Stomach (tissue), 8 donors: ENCODE measurements at regions not wholly inside any gene's neighbourhood (a gene's known extent, or its start where the extent isn't known, plus 50 kb on each side); places are given as distances from the start of the nearest gene placed in this dataset.
"Not testable (repeated sequence)": the region's sequence is repeated elsewhere in the genome, so short reads cannot be mapped to it uniquely, and the experiment has no call there.

Experiments
- DNase-seq, 2 donors: peaks; one replicate each; pipeline versions ENCODE4 v3.0.0 to v3.0.0-alpha.2; 2013 to 2019
- H3K27ac ChIP-seq, 5 donors: fragments of 200-600 bp in 4 of 5; sonication (generic) in 4 of 5; one replicate each; pipeline ENCODE4 v1.5.1; 2013 to 2019; ENCODE audit warnings: mild to moderate bottlenecking in 1 of 5, moderate library complexity in 1 of 5
- H3K27me3 ChIP-seq, 3 donors: fragments of 200-600 bp; sonication (generic); one replicate each; pipeline ENCODE4 v1.5.1; 2017 to 2019; ENCODE audit warnings: mixed run types in 1 of 3
- H3K36me3 ChIP-seq, 4 donors: fragments of 200-600 bp; sonication (generic); 1 replicate in 3 of 4; 2 replicates in 1 of 4; pipeline ENCODE4 v1.5.1; 2016 to 2019
- H3K4me1 ChIP-seq, 4 donors: fragments of 200-600 bp; sonication (generic); one replicate each; pipeline ENCODE4 v1.5.1; 2016 to 2019
- H3K4me3 ChIP-seq, 4 donors: fragments of 200-600 bp; sonication (generic) in 3 of 4; one replicate each; pipeline ENCODE4 v1.5.1; 2016 to 2019; ENCODE audit warnings: mild to moderate bottlenecking in 1 of 4
- H3K9me3 ChIP-seq, 4 donors: fragments of 200-600 bp; sonication (generic); one replicate each; pipeline ENCODE4 v1.5.1; 2016 to 2019
- CTCF ChIP-seq, 7 experiments: fragments of 450-650 bp in 4 of 7; fragments of 200-600 bp in 3 of 7; sonication (generic) in 3 of 7; IDR thresholded peaks; one replicate each; pipeline ENCODE4 v1.5.1; 2016 to 2019; ENCODE audit warnings: antibody characterized with exemption in 7 of 7, control low read depth in 2 of 7, mild to moderate bottlenecking in 1 of 7
- EP300 ChIP-seq: sonication (generic); formaldehyde crosslinking; IDR thresholded peaks from one replicate; pipeline ENCODE4 v1.6.1; 2017; ENCODE audit warnings: antibody characterized with exemption
- POLR2A ChIP-seq, 4 donors: fragments of 450-650 bp; IDR thresholded peaks; one replicate each; pipeline ENCODE4 v1.6.1; 2016; ENCODE audit warnings: antibody characterized with exemption in 4 of 4, control low read depth in 2 of 4, mild to moderate bottlenecking in 1 of 4, moderate library complexity in 1 of 4
- POLR2AphosphoS5 ChIP-seq, 3 donors: sonication (generic); formaldehyde crosslinking; IDR thresholded peaks; one replicate each; pipeline ENCODE4 v1.6.1; 2016; ENCODE audit warnings: antibody characterized with exemption in 3 of 3
- WGBS, 5 donors: extraction: QIAGEN DNeasy Blood & Tissue Kit in 3 of 5; methylation state at CpG; one replicate each; pipeline versions ENCODE4 v1.1.5 to v1.1.7; 2013 to 2018; 5-methylcytosine and 5-hydroxymethylcytosine counted together
- intact Hi-C: fragments of 100-400 bp; cut with DNase I; formaldehyde crosslinking; loops from one replicate; pipeline ENCODE4 v1.15.1; 2023; ENCODE audit warnings: low total_unique reads
- donor health status: healthy with polysubstance abuse.
- donor health status: Bipolar disorder and iron deficiency.
- donor health status: healthy.

DNA sequence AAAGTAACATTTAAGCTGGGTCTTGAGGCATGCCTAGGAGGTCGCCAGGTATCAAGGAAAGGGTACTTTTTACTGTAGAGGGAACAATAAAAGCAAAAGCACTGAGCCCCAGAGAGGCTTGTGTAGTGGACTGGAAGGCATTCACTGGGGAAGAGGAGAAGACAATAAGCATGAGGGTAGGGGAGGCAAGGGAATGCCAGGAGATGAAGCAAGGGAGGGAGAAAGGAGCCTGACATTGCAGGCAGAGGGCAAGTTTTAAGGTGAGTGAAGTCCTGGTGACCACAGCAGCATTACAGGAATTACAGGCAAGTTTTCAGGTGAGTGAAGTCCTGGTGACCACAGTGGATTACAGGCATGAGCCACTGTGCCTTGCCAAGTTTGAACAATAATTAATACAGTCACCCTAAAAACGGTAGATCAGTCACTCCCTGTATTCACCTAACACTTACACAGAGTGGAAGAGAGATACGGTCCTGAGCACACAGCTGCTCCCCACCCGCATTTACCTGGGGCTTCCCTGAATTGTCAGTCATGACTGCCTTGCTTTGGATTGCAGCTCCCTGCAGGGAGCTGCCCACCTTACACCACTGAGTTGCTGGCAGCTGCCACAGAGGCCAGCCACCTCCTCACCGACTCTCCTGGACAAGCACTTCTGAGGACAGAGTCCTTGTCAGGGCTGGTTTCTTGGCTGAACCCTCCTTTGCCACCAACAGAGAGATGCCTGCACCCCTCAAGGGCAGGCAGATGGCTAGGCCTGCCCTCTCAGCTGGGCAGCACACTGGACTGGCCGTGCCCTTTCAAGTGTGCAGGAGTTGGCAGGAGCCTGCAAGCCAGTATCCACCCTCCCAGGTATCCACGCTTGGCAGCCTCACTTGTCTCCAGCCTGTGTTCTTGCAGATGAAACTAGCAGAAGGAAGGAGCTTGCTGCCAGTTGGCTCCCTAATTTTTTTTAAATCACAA lies 59.0 kb upstream of the KCNK12 start:
- Histone ChIP-seq H3K9me3 (no peaks in the 10 kb centered on the region), H3K4me3 (no peak overlapping the region), H3K36me3 (no peaks in the 10 kb centered on the region), H3K4me1 (no peaks in the 10 kb centered on the region), H3K27ac (no peak overlapping the region), H3K27me3 (peaks cover 0 to 2% (median 0%) of the 10 kb centered on the region in 3 donors)
- WGBS, 5 donors: 59 to 80% (median 73%) methylated on average over 5 to 7 of the region's 7 CpGs
- no peak for DNase-seq
- TF ChIP-seq POLR2AphosphoS5 (IDR thresholded peaks at IDR 0.05) (no peak), CTCF (IDR thresholded peaks at IDR 0.05) (no peak), EP300 (no peak), POLR2A (IDR thresholded peaks at IDR 0.05) (no peak)
- intact Hi-C loops: no loop called here

DNA sequence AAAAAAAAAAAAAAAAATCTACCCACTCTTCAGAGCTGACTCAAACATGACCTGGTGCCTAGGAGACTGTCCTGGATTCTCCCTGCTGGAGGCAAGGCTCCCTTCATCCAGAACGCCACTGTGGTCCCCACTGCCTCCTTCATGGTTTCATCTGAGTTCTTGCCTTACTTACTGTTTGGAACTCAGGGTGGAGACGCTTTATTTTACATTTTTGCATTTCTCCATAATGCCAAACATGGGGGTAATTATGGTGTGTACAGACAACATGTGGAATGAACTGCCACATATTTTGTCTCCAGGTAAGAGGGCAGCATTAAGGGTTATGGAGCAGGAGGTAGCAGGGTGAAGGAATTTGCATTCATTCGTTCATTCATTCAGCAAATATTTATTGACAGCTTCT lies 58.1 kb upstream of the KCNK12 start:
- Histone ChIP-seq H3K27ac (no peak overlapping the region), H3K4me1 (no peaks in the 10 kb centered on the region), H3K9me3 (no peaks in the 10 kb centered on the region), H3K4me3 (no peak overlapping the region), H3K36me3 (no peaks in the 10 kb centered on the region), H3K27me3 (peaks cover 0 to 2% (median 0%) of the 10 kb centered on the region in 3 donors)
- intact Hi-C loops: no loop called here
- 78 to 89% (median 83%) methylated on average over 3 of the region's 3 CpGs for WGBS, 5 donors
- TF ChIP-seq EP300 (no peak), POLR2AphosphoS5 (IDR thresholded peaks at IDR 0.05) (no peak), POLR2A (IDR thresholded peaks at IDR 0.05) (no peak), CTCF (IDR thresholded peaks at IDR 0.05) (no peak)
- DNase-seq: no peak

DNA sequence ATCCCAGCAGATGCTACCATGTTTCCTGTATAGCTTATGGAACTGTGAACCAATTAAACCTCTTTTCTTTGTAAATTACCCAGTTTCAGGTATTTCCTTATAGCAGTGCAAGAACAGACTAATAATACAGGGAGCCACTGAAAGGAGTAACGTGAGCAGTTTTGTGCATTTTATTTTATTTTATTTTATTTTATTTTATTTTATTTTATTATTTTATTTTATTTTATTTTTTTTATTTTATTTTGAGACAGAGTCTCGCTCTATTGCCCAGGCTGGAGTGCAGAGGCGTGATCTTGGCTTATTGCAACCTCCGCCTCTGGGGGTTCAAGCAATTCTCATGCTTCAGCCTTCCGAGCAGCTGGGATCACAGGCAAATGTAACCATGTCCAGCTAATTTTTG lies 55.9 kb upstream of the KCNK12 start:
- TF ChIP-seq POLR2A (IDR thresholded peaks at IDR 0.05): no peak
- DNase-seq: no peak
- no peaks in the 10 kb centered on the region for H3K36me3 ChIP-seq
- H3K27ac ChIP-seq: no peak overlapping the region
- intact Hi-C loops: no loop called here
- no peak overlapping the region for H3K4me3 ChIP-seq
- H3K9me3 ChIP-seq: no peaks in the 10 kb centered on the region
- WGBS, 5 donors: 88 to 95% (median 90%) methylated on average over 5 of the region's 5 CpGs
- no peaks in the 10 kb centered on the region for H3K4me1 ChIP-seq
- peaks cover 0 to 2% (median 0%) of the 10 kb centered on the region in 3 donors for H3K27me3 ChIP-seq

DNA sequence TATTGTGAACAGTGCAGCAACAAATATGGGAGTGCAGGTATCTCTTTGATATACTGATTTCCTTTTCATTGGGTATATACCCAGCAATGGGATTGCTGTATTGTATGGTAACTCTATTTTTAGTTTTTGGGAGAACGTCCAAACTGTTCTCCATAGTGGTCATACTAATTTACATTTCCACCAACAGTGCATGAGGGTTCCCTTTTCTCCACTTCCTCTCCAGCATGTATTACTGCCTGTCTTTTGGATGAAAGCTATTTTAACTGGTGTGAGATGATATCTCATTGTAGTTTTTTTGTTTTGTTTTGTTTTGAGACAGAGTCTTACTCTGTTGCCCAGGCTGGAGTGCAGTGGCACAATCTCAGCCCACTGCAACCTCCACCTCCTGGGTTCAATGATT lies 52.4 kb upstream of the KCNK12 start:
- WGBS, 5 donors: 52 to 75% (median 68%) methylated on average over 1 of the region's 1 CpG

DNA sequence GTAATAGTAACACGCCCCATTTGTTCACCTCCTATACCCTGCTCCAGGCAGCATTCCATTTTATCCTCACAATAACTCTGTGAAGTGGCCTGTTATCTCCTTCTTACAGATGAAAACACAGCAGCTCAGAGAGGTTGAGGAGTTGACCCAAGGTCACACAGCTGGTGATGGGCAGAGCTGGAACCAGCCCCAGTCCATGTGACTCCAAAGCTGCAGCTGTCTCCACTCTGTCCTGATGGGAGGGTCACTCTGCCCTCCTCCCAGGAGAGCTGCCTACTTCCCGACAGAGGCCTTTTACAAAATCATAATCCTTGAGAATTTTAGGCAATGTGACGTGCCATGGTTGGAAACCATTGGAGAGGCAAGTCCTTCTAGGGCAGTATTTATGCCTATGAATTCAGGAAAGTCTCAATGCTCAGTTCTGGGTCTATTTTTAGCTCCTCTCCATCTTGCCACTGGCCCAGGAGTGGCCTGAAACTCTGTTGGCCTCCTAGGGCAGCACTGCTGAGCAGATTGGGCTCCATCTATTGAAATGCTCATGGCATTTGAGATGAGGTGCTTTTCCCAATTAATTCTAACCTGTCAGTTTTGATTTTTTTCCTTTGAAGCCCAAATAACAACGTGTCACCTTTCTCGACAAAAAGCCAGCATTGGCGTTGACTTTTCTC lies 50.1 kb upstream of the KCNK12 start:
- Histone ChIP-seq H3K27ac (no peak overlapping the region), H3K4me1 (no peaks in the 10 kb centered on the region), H3K4me3 (no peak overlapping the region), H3K36me3 (no peaks in the 10 kb centered on the region), H3K27me3 (no peaks in the 10 kb centered on the region), H3K9me3 (no peaks in the 10 kb centered on the region)
- no peak for DNase-seq
- intact Hi-C loops: no loop called here
- 67 to 79% (median 71%) methylated on average over 6 of the region's 6 CpGs for WGBS, 5 donors
- TF ChIP-seq EP300: no peak
- no peak for TF ChIP-seq POLR2A (IDR thresholded peaks at IDR 0.05)
- no peak for TF ChIP-seq CTCF (IDR thresholded peaks at IDR 0.05)
- no peak for TF ChIP-seq POLR2AphosphoS5 (IDR thresholded peaks at IDR 0.05)

More for the DNA sequence above, 52.4 kb upstream of the KCNK12 start:
- H3K27ac ChIP-seq, H3K4me1 ChIP-seq, DNase-seq, H3K27me3 ChIP-seq, H3K9me3 ChIP-seq, H3K4me3 ChIP-seq, intact Hi-C loops, H3K36me3 ChIP-seq: not testable (repeated sequence)
